Transverse colon (tissue), 4 donors: ENCODE measurements at regions not wholly inside any gene's neighbourhood (a gene's known extent, or its start where the extent isn't known, plus 50 kb on each side); places are given as distances from the start of the nearest gene placed in this dataset.

ENCODE experiments used
- DNase-seq: peaks from one replicate; pipeline ENCODE4 v3.0.0-alpha.2; 2019
- H3K27ac ChIP-seq, 4 donors: fragments of 200-600 bp; sonication (generic); 2 replicates each; pipeline ENCODE4 v1.5.1; 2016 to 2018; ENCODE audit warnings: inconsistent platforms in 4 of 4
- H3K27me3 ChIP-seq: fragments of 200-600 bp; sonication (generic); 2 replicates; pipeline ENCODE4 v1.5.1; 2017; ENCODE audit warnings: inconsistent platforms
- H3K36me3 ChIP-seq, 4 donors: fragments of 200-600 bp; sonication (generic); 2 replicates each; pipeline ENCODE4 v1.5.1; 2017 to 2019; ENCODE audit warnings: inconsistent platforms in 4 of 4
- H3K4me1 ChIP-seq, 4 donors: fragments of 200-600 bp; sonication (generic); 2 replicates each; pipeline ENCODE4 v1.5.1; 2017 to 2020; ENCODE audit warnings: inconsistent platforms in 4 of 4
- H3K4me3 ChIP-seq, 4 donors: fragments of 200-600 bp; sonication (generic); 1 replicate in 1 of 4; 2 replicates in 3 of 4; pipeline versions ENCODE4 v1.5.1 to v1.6.1; 2017 to 2019; ENCODE audit warnings: inconsistent platforms in 4 of 4
- H3K9me3 ChIP-seq, 2 donors: fragments of 200-600 bp; sonication (generic); 2 replicates each; pipeline ENCODE4 v1.5.1; 2017 to 2019; ENCODE audit warnings: inconsistent platforms in 2 of 2
- CTCF ChIP-seq, 5 experiments: fragments of 200-600 bp in 3 of 5; fragments of 450-650 bp in 2 of 5; sonication (generic) in 3 of 5; IDR thresholded peaks; 1 replicate in 2 of 5; 2 replicates in 3 of 5; pipeline ENCODE4 v1.5.1; 2016 to 2017; ENCODE audit warnings: antibody characterized with exemption in 5 of 5, inconsistent platforms in 3 of 5, mild to moderate bottlenecking in 2 of 5, moderate library complexity in 1 of 5
- EP300 ChIP-seq: sonication (generic); formaldehyde crosslinking; IDR thresholded peaks from one replicate; pipeline ENCODE4 v1.6.1; 2017; ENCODE audit warnings: antibody characterized with exemption, low read depth
- POLR2A ChIP-seq: fragments of 450-650 bp; IDR thresholded peaks from one replicate; pipeline ENCODE4 v1.6.1; 2016; ENCODE audit warnings: antibody characterized with exemption, mild to moderate bottlenecking, moderate library complexity
- POLR2AphosphoS5 ChIP-seq, 3 donors: sonication (generic); formaldehyde crosslinking; IDR thresholded peaks; one replicate each; pipeline ENCODE4 v1.6.1; 2016; ENCODE audit warnings: antibody characterized with exemption in 3 of 3
- WGBS, 2 donors: methylation state at CpG; one replicate each; pipeline ENCODE4 v1.1.5; 2018; ENCODE audit warnings: low coverage in 1 of 2; 5-methylcytosine and 5-hydroxymethylcytosine counted together
- in situ Hi-C, 4 donors: fragments of 200-750 bp; cut with MboI; loops; one replicate each; pipeline versions ENCODE4 v1.15.0 to v1.15.1; 2017; ENCODE audit warnings: low sequenced_read_pairs in 3 of 4, low pct_ligation_motif_present in 1 of 4, low pct_unique_long_range_greater_than_20kb in 1 of 4
- intact Hi-C: fragments of 100-400 bp; cut with DNase I; formaldehyde crosslinking; loops from one replicate; pipeline ENCODE4 v1.15.1; 2023; ENCODE audit warnings: low total_unique reads

GRCh38 chr6:50958148-50958697 lies 139.6 kb downstream of the TFAP2B start:
- WGBS, 2 donors, result 97% methylated on average over 1 of the region's 1 CpG; no CpG with 5 or more reads in 1 of the 2 donors
- no peaks in the 10 kb centered on the region for H3K36me3 ChIP-seq
- no peak overlapping the region for H3K27ac ChIP-seq
- no peak for DNase-seq
- H3K4me1 ChIP-seq, result no peaks in the 10 kb centered on the region
- intact Hi-C loops, result no loop called here
- TF ChIP-seq POLR2A (no peak), EP300 (no peak), CTCF (IDR thresholded peaks at IDR 0.05) (no peak), POLR2AphosphoS5 (IDR thresholded peaks at IDR 0.05) (no peak)
- no peaks in the 10 kb centered on the region for H3K27me3 ChIP-seq
- no peak overlapping the region for H3K4me3 ChIP-seq
- in situ Hi-C loops, result no loop called here
- H3K9me3 ChIP-seq, result no peaks in the 10 kb centered on the region

GRCh38 chr6:50959081-50959641 lies 140.5 kb downstream of the TFAP2B start:
- WGBS, 2 donors, result 91% methylated on average over 4 of the region's 4 CpGs; no CpG with 5 or more reads in 1 of the 2 donors
- in situ Hi-C loops, result no loop called here

GRCh38 chr6:50961611-50962010 lies 142.9 kb downstream of the TFAP2B start:
- Histone ChIP-seq H3K9me3 (no peaks in the 10 kb centered on the region), H3K36me3 (no peaks in the 10 kb centered on the region), H3K27me3 (no peaks in the 10 kb centered on the region), H3K4me3 (no peak overlapping the region), H3K27ac (no peak overlapping the region), H3K4me1 (no peaks in the 10 kb centered on the region)
- DNase-seq, result no peak
- in situ Hi-C loops (no loop called here), intact Hi-C loops (no loop called here)
- no peak for TF ChIP-seq POLR2AphosphoS5 (IDR thresholded peaks at IDR 0.05)

More at GRCh38 chr6:50959081-50959641, 140.5 kb downstream of the TFAP2B start:
- DNase-seq, result no peak
- H3K27ac ChIP-seq, result no peak overlapping the region
- H3K4me1 ChIP-seq, result no peaks in the 10 kb centered on the region
- intact Hi-C loops, result no loop called here
- no peaks in the 10 kb centered on the region for H3K9me3 ChIP-seq
- TF ChIP-seq CTCF (IDR thresholded peaks at IDR 0.05) (no peak), POLR2A (no peak), EP300 (no peak), POLR2AphosphoS5 (IDR thresholded peaks at IDR 0.05) (no peak)
- H3K4me3 ChIP-seq, result no peak overlapping the region
- no peaks in the 10 kb centered on the region for H3K36me3 ChIP-seq
- H3K27me3 ChIP-seq, result no peaks in the 10 kb centered on the region

DNA sequence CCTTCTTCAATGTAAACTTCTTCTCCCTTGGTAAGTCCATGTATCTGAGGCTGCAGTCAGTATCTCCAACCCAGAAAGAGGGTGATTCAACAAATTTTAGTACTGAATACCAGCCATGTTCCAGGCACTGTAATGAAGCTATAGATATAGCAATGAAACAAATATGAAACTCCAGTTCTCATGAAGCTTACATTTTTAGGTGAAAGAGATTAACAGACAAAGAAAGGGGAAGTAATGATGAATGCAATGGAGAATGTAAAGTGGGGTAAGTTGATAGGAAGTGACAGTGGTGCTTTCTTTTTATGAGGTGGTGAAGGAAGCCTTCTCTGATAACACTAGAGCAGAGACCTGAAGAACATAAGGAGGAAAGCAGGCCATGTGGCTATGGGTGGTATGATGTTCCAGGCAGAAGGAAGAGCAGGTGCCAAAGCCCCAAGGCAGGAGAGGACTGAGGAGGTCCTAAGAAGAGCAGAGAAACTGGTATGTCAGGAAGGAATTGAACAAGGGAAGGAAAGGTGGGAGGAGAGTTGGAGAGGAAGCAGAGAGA lies 143.6 kb downstream of the TFAP2B start:
- in situ Hi-C loops (no loop called here), intact Hi-C loops (no loop called here)
- Histone ChIP-seq H3K4me1 (no peaks in the 10 kb centered on the region), H3K36me3 (no peaks in the 10 kb centered on the region), H3K27ac (no peak overlapping the region), H3K4me3 (no peak overlapping the region), H3K9me3 (no peaks in the 10 kb centered on the region), H3K27me3 (no peaks in the 10 kb centered on the region)
- DNase-seq, result no peak
- TF ChIP-seq POLR2AphosphoS5 (IDR thresholded peaks at IDR 0.05) (no peak), EP300 (no peak), CTCF (IDR thresholded peaks at IDR 0.05) (no peak), POLR2A (no peak)

GRCh38 chr6:50963952-50964351 lies 145.3 kb downstream of the TFAP2B start:
- Histone ChIP-seq H3K9me3 (no peaks in the 10 kb centered on the region), H3K4me1 (no peaks in the 10 kb centered on the region), H3K36me3 (no peaks in the 10 kb centered on the region), H3K27ac (no peak overlapping the region), H3K27me3 (no peaks in the 10 kb centered on the region), H3K4me3 (no peak overlapping the region)
- DNase-seq, result no peak
- 60 to 90% methylated on average over 1 to 6 of the region's 6 CpGs for WGBS, 2 donors
- intact Hi-C loops, result no loop called here
- no peak for TF ChIP-seq EP300
- TF ChIP-seq CTCF (IDR thresholded peaks at IDR 0.05), result no peak
- TF ChIP-seq POLR2AphosphoS5 (IDR thresholded peaks at IDR 0.05), result no peak
- no peak for TF ChIP-seq POLR2A
- in situ Hi-C loops, result no loop called here
